ENCODE measurements at regions not wholly inside any gene's neighbourhood (a gene's known extent, or its start where the extent isn't known, plus 50 kb on each side); places are given as distances from the start of the nearest gene placed in this dataset.

DNA sequence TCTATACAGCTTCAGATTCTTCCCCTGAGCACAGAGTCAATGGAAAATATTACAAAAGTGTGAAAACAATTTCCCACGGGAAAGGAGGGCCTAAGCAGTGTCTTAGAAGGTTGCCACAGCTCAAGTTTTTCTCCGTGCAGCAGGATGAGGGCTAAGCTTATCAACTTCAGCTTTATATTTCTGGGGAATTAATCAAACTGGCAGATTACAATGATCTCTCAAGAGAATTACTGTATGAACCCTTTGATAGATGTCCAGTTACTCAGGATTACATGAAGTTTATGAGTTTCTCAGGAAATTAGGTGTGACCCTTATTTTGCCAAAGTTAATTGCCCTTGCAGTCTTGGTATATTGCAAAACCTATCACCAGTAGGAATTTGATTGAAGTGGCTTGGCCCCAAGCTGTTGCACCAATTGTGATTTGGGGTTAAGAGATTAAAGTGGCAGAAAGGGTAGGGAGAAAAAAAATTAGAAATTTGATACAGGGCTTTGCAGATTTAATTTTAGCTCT, 298.4 kb downstream of the MAP2K6 start (continued):
- TF ChIP-seq REST (IDR thresholded peaks at IDR 0.05; ENCODE audit: low read depth, low read length) (no peak), MEF2A (IDR thresholded peaks at IDR 0.05; ENCODE audit: borderline replicate concordance, low read depth) (no peak), TEAD4 (IDR thresholded peaks at IDR 0.05; ENCODE audit: borderline replicate concordance, insufficient read depth) (no peak)

DNA sequence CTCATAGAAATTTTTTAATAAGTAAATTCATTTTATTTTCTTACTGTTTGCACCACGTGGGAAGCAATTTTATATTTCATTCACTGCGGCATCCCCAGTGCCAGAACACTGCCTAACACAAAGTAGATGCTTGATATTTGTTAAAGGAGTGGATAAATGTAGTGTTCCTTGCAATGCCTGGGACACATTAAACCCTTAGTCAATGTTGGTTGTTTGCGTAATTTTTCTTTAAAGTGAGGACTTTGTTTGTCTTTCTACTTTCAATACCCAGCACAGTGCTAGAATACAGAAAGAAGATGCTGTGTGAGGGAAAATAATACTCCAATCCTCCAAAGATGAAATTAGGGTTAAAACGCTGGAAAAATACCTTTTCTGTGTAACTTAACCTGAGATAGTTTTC, 299.3 kb downstream of the MAP2K6 start:
- Histone ChIP-seq H3F3A (replicated peaks; ENCODE audit: insufficient read depth) (no peaks in the 10 kb centered on the region), H3K9me3 (no peaks in the 10 kb centered on the region), H3K9me2 (no peaks in the 10 kb centered on the region), H4K20me1 (ENCODE audit: insufficient read depth) (no peaks in the 10 kb centered on the region), H3K4me1 (ENCODE audit: control insufficient read depth in 1 of 2, insufficient read depth in 2 of 2, low read depth in 1 of 2, low read length in 1 of 2) (peaks cover 0 to 14% of the 10 kb centered on the region in 2 experiments; a peak in 2 of 4 replicates), H3K36me3 (replicated peaks in 1 of 2; ENCODE audit: control insufficient read depth in 1 of 2, insufficient read depth in 2 of 2, low read length in 1 of 2) (no peaks in the 10 kb centered on the region), H3K27ac (ENCODE audit: low read depth in 2 of 2, low read length in 1 of 2) (no peak overlapping the region), H3K4me3 (ENCODE audit: low read depth in 2 of 2, low read length in 1 of 2) (no peak overlapping the region), H3K9ac (no peak overlapping the region), H3K4me2 (no peak overlapping the region), H3K27me3 (ENCODE audit: insufficient read depth) (no peaks in the 10 kb centered on the region), H3K79me2 (ENCODE audit: insufficient read depth) (no peaks in the 10 kb centered on the region), H2AFZ (ENCODE audit: low read depth) (no peak overlapping the region)
- WGBS (ENCODE audit: low lambda C conversion rate): 67% methylated on average over 4 of the region's 4 CpGs
- ChIA-PET POLR2A (no interaction called here), CTCF (interaction anchor here (1.3 kb wide), 1 partner anchor 107 kb away, joined by 5 read pairs; no protein-coding TSS in a partner anchor)
- no peak for DNase-seq
- no peak for TF ChIP-seq FOXM1 (IDR thresholded peaks at IDR 0.05; ENCODE audit: low read depth)
- no peak for TF ChIP-seq MXI1 (IDR thresholded peaks at IDR 0.05; ENCODE audit: low read depth, low read length)
- no peak for TF ChIP-seq ELF1 (IDR thresholded peaks at IDR 0.05)
- no peak for TF ChIP-seq EP300 (IDR thresholded peaks at IDR 0.05; ENCODE audit: borderline replicate concordance in 1 of 2, low read depth in 1 of 2, low read length in 1 of 2)
- TF ChIP-seq NFIC (IDR thresholded peaks at IDR 0.05; ENCODE audit: borderline replicate concordance): no peak
- TF ChIP-seq REST (IDR thresholded peaks at IDR 0.05; ENCODE audit: low read depth, low read length): no peak
- no peak for TF ChIP-seq SMC3 (IDR thresholded peaks at IDR 0.05; ENCODE audit: low read depth, low read length)
- TF ChIP-seq TAF1 (IDR thresholded peaks at IDR 0.05; ENCODE audit: borderline replicate concordance, low read depth, low read length): no peak
- no peak for TF ChIP-seq TEAD4 (IDR thresholded peaks at IDR 0.05; ENCODE audit: borderline replicate concordance, insufficient read depth)
- TF ChIP-seq CTCF (IDR thresholded peaks at IDR 0.05): no peak
- TF ChIP-seq RAD21 (IDR thresholded peaks at IDR 0.05; ENCODE audit: low read length): no peak
- TF ChIP-seq POLR2AphosphoS5 (IDR thresholded peaks at IDR 0.05; ENCODE audit: low read depth, low read length): no peak
- TF ChIP-seq FOSL2 (IDR thresholded peaks at IDR 0.05; ENCODE audit: borderline replicate concordance, low read depth): no peak
- no peak for TF ChIP-seq GATA2 (CRISPR knock-in tag; IDR thresholded peaks at IDR 0.05)
- TF ChIP-seq NRF1 (IDR thresholded peaks at IDR 0.05; ENCODE audit: low read depth, low read length): no peak
- TF ChIP-seq, protein P1, sequence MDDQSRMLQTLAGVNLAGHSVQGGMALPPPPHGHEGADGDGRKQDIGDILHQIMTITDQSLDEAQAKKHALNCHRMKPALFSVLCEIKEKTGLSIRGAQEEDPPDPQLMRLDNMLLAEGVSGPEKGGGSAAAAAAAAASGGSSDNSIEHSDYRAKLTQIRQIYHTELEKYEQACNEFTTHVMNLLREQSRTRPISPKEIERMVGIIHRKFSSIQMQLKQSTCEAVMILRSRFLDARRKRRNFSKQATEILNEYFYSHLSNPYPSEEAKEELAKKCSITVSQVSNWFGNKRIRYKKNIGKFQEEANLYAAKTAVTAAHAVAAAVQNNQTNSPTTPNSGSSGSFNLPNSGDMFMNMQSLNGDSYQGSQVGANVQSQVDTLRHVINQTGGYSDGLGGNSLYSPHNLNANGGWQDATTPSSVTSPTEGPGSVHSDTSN (IDR thresholded peaks at IDR 0.05): no peak
- TF ChIP-seq RXRA (IDR thresholded peaks at IDR 0.05; ENCODE audit: borderline replicate concordance, low read depth): no peak
- no peak for TF ChIP-seq TCF12 (IDR thresholded peaks at IDR 0.05)
- no peak for TF ChIP-seq RCOR1 (IDR thresholded peaks at IDR 0.05; ENCODE audit: low read length)

Measured in SK-N-SH (cell line).